K562 (cell line): ENCODE measurements at regions not wholly inside any gene's neighbourhood (a gene's known extent, or its start where the extent isn't known, plus 50 kb on each side); places are given as distances from the start of the nearest gene placed in this dataset.

ENCODE experiments used
- DIDO1 ChIP-seq: fragments of 450-650 bp; IDR thresholded peaks from 2 replicates; pipeline ENCODE4 v1.6.1; 2016; ENCODE audit warnings: low read depth, missing biosample characterization, missing genetic modification characterization
- DMBX1 ChIP-seq: fragments of 250-450 bp; sonication (Bioruptor Pico); IDR thresholded peaks from 2 replicates; pipeline ENCODE4 v1.8.0; 2022; ENCODE audit warnings: inconsistent platforms, mild to moderate bottlenecking, moderate library complexity, borderline replicate concordance
- ELF1 ChIP-seq: fragments of 200-800 bp; sonication (Bioruptor generic); IDR thresholded peaks from 2 replicates; pipeline ENCODE4 v1.6.1; 2016; ENCODE audit warnings: missing genetic modification characterization, missing compliant biosample characterization
- MEF2D ChIP-seq: conservative IDR thresholded peaks from 2 replicates; pipeline ENCODE4 v1.6.1; 2016; ENCODE audit warnings: low read depth, missing genetic modification characterization, missing compliant biosample characterization
- RAD21 ChIP-seq, 2 experiments: fragments of 250-450 bp in 1 of 2; fragments of 450-650 bp in 1 of 2; sonication (Bioruptor Pico) in 1 of 2; formaldehyde crosslinking in 1 of 2; IDR thresholded peaks in 1 of 2; conservative IDR thresholded peaks in 1 of 2; 2 replicates each; pipeline versions ENCODE4 v1.4.0 to v1.8.0; 2020 to 2022; ENCODE audit warnings: mild to moderate bottlenecking in 2 of 2, moderate library complexity in 1 of 2

- TF ChIP-seq DMBX1 (no peak), RAD21 (CRISPR knock-in tag; conservative IDR thresholded peaks at IDR 0.05 in 1 of 2, IDR thresholded peaks at IDR 0.05 in 1 of 2) (no peak), ELF1 (no peak), DIDO1 (tag) (no peak), MEF2D (tag) (no peak)
Measured at GRCh38 chr2:42902939-42903709, 110.7 kb upstream of the HAAO start.
